HEK293T (cell line): ENCODE measurements at regions not wholly inside any gene's neighbourhood (a gene's known extent, or its start where the extent isn't known, plus 50 kb on each side); places are given as distances from the start of the nearest gene placed in this dataset.

Experiments used
- LEF1 ChIP-seq: fragments of 450-650 bp; IDR thresholded peaks from 2 replicates; pipeline ENCODE4 v1.6.1; 2017; ENCODE audit warnings: mild to moderate bottlenecking, borderline replicate concordance
- SUZ12 ChIP-seq: fragments of 450-650 bp; IDR thresholded peaks from 2 replicates; pipeline ENCODE4 v1.6.1; 2016; ENCODE audit warnings: mild to moderate bottlenecking

DNA sequence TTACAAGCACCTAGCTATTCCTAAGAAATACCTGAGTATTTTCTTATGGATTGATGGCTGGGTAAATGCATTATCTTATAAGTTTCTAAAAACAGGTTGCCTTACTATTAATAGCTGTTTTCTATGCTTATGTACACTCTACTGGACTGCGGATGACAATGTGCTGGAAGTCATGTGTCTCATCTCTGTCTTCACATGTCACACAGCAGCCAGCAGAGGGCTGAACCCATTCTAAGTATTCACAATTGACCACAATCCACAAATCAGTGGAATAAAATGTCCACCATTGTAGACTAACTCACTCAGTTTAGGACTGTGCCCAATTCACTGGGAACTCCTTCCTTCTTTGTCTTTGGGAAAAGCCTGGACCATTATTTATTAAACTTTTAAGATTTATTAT is 371.2 kb downstream of the INSIG2 start:
- TF ChIP-seq LEF1 (no peak), SUZ12 (no peak)
